ENCODE measurements at regions not wholly inside any gene's neighbourhood (a gene's known extent, or its start where the extent isn't known, plus 50 kb on each side); places are given as distances from the start of the nearest gene placed in this dataset.

GRCh38 chr18:45119876-45120275, 439.2 kb downstream of the SETBP1 start:
- no peak for TF ChIP-seq CTCF (IDR thresholded peaks at IDR 0.05)
- no peak for TF ChIP-seq POLR2AphosphoS5 (IDR thresholded peaks at IDR 0.05)
- no peak for TF ChIP-seq EP300 (IDR thresholded peaks at IDR 0.05; ENCODE audit: low read depth)

All from transverse colon (tissue), 4 donors.